Activated B cell treated with CpG ODN at 0.5 μM for 24 hours (primary cell): ENCODE measurements at regions not wholly inside any gene's neighbourhood (a gene's known extent, or its start where the extent isn't known, plus 50 kb on each side); places are given as distances from the start of the nearest gene placed in this dataset.

Experiments
- ATAC-seq: fragments of 200-7000 bp; cut with Tn5 transposase; one replicate; pipeline ENCODE4 v1.10.0; 2021; ENCODE audit warnings: low read depth, mild to moderate bottlenecking, moderate library complexity
- CTCF ChIA-PET: fragments of 350-600 bp; sonication (Branson Sonifier 250); formaldehyde crosslinking; loops from one replicate; lab custom pipeline; 2021; ENCODE audit warnings: antibody characterized with exemption; lab: Charles Lee
- POLR2A ChIA-PET: fragments of 350-600 bp; sonication (Branson Sonifier 250); formaldehyde crosslinking; loops from one replicate; lab custom pipeline; 2021; ENCODE audit warnings: antibody characterized with exemption; lab: Charles Lee
- DNase-seq: peaks from one replicate; pipeline ENCODE4 v3.0.0; 2022
- H3K27ac Mint-ChIP-seq: one replicate; pipeline ENCODE4 v1.8.0; 2020; ENCODE audit warnings: mixed read lengths
- H3K27me3 Mint-ChIP-seq: one replicate; pipeline ENCODE4 v1.8.0; 2021; ENCODE audit warnings: mixed read lengths
- H3K36me3 Mint-ChIP-seq: one replicate; pipeline ENCODE4 v1.8.0; 2021; ENCODE audit warnings: low read depth, mixed read lengths
- H3K4me1 Mint-ChIP-seq: one replicate; pipeline ENCODE4 v1.8.0; 2021; ENCODE audit warnings: mixed read lengths
- H3K4me3 Mint-ChIP-seq: one replicate; pipeline ENCODE4 v1.8.0; 2020; ENCODE audit warnings: mild to moderate bottlenecking, mixed read lengths
- H3K9me3 Mint-ChIP-seq: one replicate; pipeline ENCODE4 v1.8.0; 2020; ENCODE audit warnings: mixed read lengths
- CTCF ChIP-seq: fragments of 200-600 bp; IDR thresholded peaks from one replicate; pipeline ENCODE4 v1.8.0; 2022; ENCODE audit warnings: antibody characterized with exemption, mild to moderate bottlenecking
- intact Hi-C: fragments of 100-400 bp; cut with micrococcal nuclease; formaldehyde crosslinking; loops from one replicate; pipeline ENCODE4 v1.15.1; 2024

DNA sequence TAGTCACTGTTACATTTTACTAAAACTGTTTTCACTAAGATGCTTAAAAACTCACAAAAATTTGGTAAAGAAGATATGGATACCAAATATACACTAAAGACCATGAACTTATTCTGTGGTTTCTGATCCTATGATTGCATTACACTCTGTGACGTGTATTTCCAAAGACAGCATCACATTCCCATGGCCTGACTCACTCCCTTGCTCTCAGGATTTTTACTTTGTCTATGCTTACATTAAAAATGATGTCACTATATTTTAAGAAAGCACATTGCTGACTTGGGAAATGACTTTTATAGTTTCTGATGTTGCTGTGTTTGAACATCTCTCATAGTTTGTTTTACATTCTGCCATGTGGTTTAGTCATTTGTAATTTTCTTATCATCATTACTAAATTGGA lies 327.9 kb upstream of the MAGEB18 start:
- no peak for TF ChIP-seq CTCF
- no peaks in the 10 kb centered on the region for H3K9me3 Mint-ChIP-seq
- no peaks in the 10 kb centered on the region for H3K4me1 Mint-ChIP-seq
- intact Hi-C loops, result no loop called here
- CTCF ChIA-PET, result no interaction called here
- H3K27me3 Mint-ChIP-seq, result no peaks in the 10 kb centered on the region
- POLR2A ChIA-PET, result no interaction called here
- no peak overlapping the region for H3K27ac Mint-ChIP-seq
- no peaks in the 10 kb centered on the region for H3K36me3 Mint-ChIP-seq
- ATAC-seq (no peak), DNase-seq (no peak)
- no peak overlapping the region for H3K4me3 Mint-ChIP-seq

DNA sequence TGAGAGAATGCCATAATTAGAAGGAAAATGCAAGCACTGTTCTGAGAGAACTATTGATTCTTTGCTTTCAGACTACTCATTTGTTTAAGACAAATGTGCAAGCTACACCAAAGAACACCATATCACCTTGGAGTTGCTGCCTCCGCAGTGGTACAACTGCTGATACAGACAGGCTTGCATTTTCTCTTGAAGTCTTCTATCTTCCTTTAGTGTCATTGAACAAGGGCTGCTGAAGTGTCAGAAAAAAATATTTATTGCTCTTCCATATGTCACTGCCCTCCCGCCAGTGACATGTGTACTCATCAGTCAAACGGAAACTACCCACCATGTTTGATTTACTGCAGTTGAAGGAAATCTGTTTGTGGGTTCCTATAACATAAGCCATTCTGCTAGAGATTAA lies 318.3 kb upstream of the MAGEB18 start:
- peaks cover 3% of the 10 kb centered on the region for H3K9me3 Mint-ChIP-seq
- intact Hi-C loops, result no loop called here
- no peaks in the 10 kb centered on the region for H3K36me3 Mint-ChIP-seq
- no peak overlapping the region for H3K27ac Mint-ChIP-seq
- DNase-seq (no peak), ATAC-seq (no peak)
- CTCF ChIA-PET, result no interaction called here
- POLR2A ChIA-PET, result no interaction called here
- H3K4me3 Mint-ChIP-seq, result no peak overlapping the region
- no peak for TF ChIP-seq CTCF
- H3K27me3 Mint-ChIP-seq, result no peaks in the 10 kb centered on the region
- H3K4me1 Mint-ChIP-seq, result no peaks in the 10 kb centered on the region

- ChIA-PET POLR2A (no interaction called here), CTCF (no interaction called here)
- intact Hi-C loops, result no loop called here
- Mint-ChIP-seq H3K36me3 (no peaks in the 10 kb centered on the region), H3K9me3 (peaks cover 5% of the 10 kb centered on the region), H3K27ac (no peak overlapping the region), H3K27me3 (no peaks in the 10 kb centered on the region), H3K4me1 (no peaks in the 10 kb centered on the region), H3K4me3 (no peak overlapping the region)
- no peak for ATAC-seq
- DNase-seq, result no peak
- TF ChIP-seq CTCF, result no peak
These were observed 287.0 kb upstream of the MAGEB18 start for GRCh38 chrX:25851141-25851540.

GRCh38 chrX:25853002-25853479 lies 285.1 kb upstream of the MAGEB18 start:
- intact Hi-C loops, result no loop called here
- no peak for ATAC-seq
- TF ChIP-seq CTCF, result no peak
- Mint-ChIP-seq H3K9me3 (peaks cover 5% of the 10 kb centered on the region), H3K27me3 (no peaks in the 10 kb centered on the region), H3K4me3 (no peak overlapping the region), H3K36me3 (no peaks in the 10 kb centered on the region), H3K4me1 (no peaks in the 10 kb centered on the region), H3K27ac (no peak overlapping the region)
- no peak for DNase-seq
- ChIA-PET POLR2A (no interaction called here), CTCF (no interaction called here)

- no peak for DNase-seq
- CTCF ChIA-PET, result no interaction called here
These were observed 279.8 kb upstream of the MAGEB18 start for GRCh38 chrX:25858273-25858880.

More at GRCh38 chrX:25858273-25858880, 279.8 kb upstream of the MAGEB18 start:
- POLR2A ChIA-PET, result no interaction called here
- H3K27ac Mint-ChIP-seq, result no peak overlapping the region
- intact Hi-C loops, result no loop called here
- no peak for TF ChIP-seq CTCF
- no peaks in the 10 kb centered on the region for H3K27me3 Mint-ChIP-seq
- no peak overlapping the region for H3K4me3 Mint-ChIP-seq
- ATAC-seq, result no peak
- no peaks in the 10 kb centered on the region for H3K4me1 Mint-ChIP-seq
- no peaks in the 10 kb centered on the region for H3K36me3 Mint-ChIP-seq
- H3K9me3 Mint-ChIP-seq, result peaks cover 4% of the 10 kb centered on the region
